Ecto neural progenitor cell (in vitro differentiated cells): ENCODE measurements at regions not wholly inside any gene's neighbourhood (a gene's known extent, or its start where the extent isn't known, plus 50 kb on each side); places are given as distances from the start of the nearest gene placed in this dataset.

Experiments used
- DNase-seq: peaks from one replicate; pipeline ENCODE4 v3.0.0-alpha.2; 2018; ENCODE audit warnings: low spot score

GRCh38 chr3:14590569-14590968 lies 50.4 kb upstream of the GRIP2 start:
- DNase-seq: no peak

- DNase-seq: no peak
These were observed 52.2 kb upstream of the GRIP2 start for GRCh38 chr3:14592390-14592789.

GRCh38 chr3:14592836-14593235 lies 52.7 kb upstream of the GRIP2 start:
- DNase-seq: no peak

- DNase-seq: no peak
These were observed 54.1 kb upstream of the GRIP2 start for GRCh38 chr3:14594234-14594633.

- no peak for DNase-seq
These were observed 55.4 kb upstream of the GRIP2 start for GRCh38 chr3:14595561-14595960.

GRCh38 chr3:14597266-14597665 lies 54.3 kb upstream of the CCDC174 start:
- DNase-seq: no peak

- DNase-seq: peak; percentile 76
These were observed 53.4 kb upstream of the CCDC174 start for GRCh38 chr3:14598143-14598569.

GRCh38 chr3:14599488-14599887 lies 52.1 kb upstream of the CCDC174 start:
- DNase-seq: no peak

GRCh38 chr3:14600075-14600474 lies 51.5 kb upstream of the CCDC174 start:
- DNase-seq: no peak

GRCh38 chr3:14600856-14601610 lies 50.5 kb upstream of the CCDC174 start:
- no peak for DNase-seq

- no peak for DNase-seq
These were observed 49.9 kb upstream of the CCDC174 start for GRCh38 chr3:14601692-14602005.
